Kidney (tissue), 13 donors: ENCODE measurements at regions not wholly inside any gene's neighbourhood (a gene's known extent, or its start where the extent isn't known, plus 50 kb on each side); places are given as distances from the start of the nearest gene placed in this dataset.

Experiments used
- DNase-seq, 5 donors: peaks; one replicate each; pipeline ENCODE4 v3.0.0-alpha.2; 2013 to 2020
- FAIRE-seq: peaks from 2 replicates; lab custom pipeline; 2012; peaks lifted over from hg19 to GRCh38; lab: Jason Lieb, UNC
- H3K27ac ChIP-seq, 2 donors: one replicate each; pipeline ENCODE4 v1.7.0; 2013; ENCODE audit warnings: low read depth in 2 of 2, low read length in 2 of 2, inconsistent platforms in 1 of 2
- H3K27me3 ChIP-seq: one replicate; pipeline ENCODE4 v1.7.1; 2013; ENCODE audit warnings: low read length, inconsistent platforms; ENCODE audit not compliant: control insufficient read depth, insufficient read depth
- H3K36me3 ChIP-seq, 3 donors: one replicate each; pipeline versions ENCODE4 v1.7.0 to v1.7.1; 2013; ENCODE audit warnings: low read length in 3 of 3, control low read depth in 1 of 3, inconsistent platforms in 1 of 3; ENCODE audit not compliant: insufficient read depth in 3 of 3, control insufficient read depth in 2 of 3
- H3K4me1 ChIP-seq, 3 donors: one replicate each; pipeline versions ENCODE4 v1.7.0 to v1.7.1; 2013; ENCODE audit warnings: low read length in 3 of 3, inconsistent platforms in 1 of 3, low read depth in 1 of 3; ENCODE audit not compliant: control insufficient read depth in 2 of 3, insufficient read depth in 2 of 3
- H3K4me3 ChIP-seq, 3 donors: one replicate each; pipeline versions ENCODE4 v1.7.0 to v1.8.1; 2013; ENCODE audit warnings: low read length in 3 of 3, control low read depth in 1 of 3, inconsistent platforms in 1 of 3
- H3K9ac ChIP-seq, 3 donors: one replicate each; pipeline versions ENCODE4 v1.7.0 to v1.7.1; 2013; ENCODE audit warnings: low read length in 3 of 3, control low read depth in 1 of 3, inconsistent platforms in 1 of 3
- H3K9me3 ChIP-seq, 3 donors: one replicate each; pipeline versions ENCODE4 v1.7.0 to v1.7.1; 2013; ENCODE audit warnings: low read length in 3 of 3, control low read depth in 1 of 3, inconsistent platforms in 1 of 3; ENCODE audit not compliant: control insufficient read depth in 2 of 3, insufficient read depth in 1 of 3
- CTCF ChIP-seq: IDR thresholded peaks from 3 replicates; pipeline ENCODE4 v1.5.1; 2012; ENCODE audit warnings: mild to moderate bottlenecking, moderate library complexity, borderline replicate concordance; ENCODE audit not compliant: insufficient read depth; ENCODE audit errors: extremely low read depth
- intact Hi-C: fragments of 100-400 bp; cut with DNase I; formaldehyde crosslinking; loops from one replicate; pipeline ENCODE4 v1.11.1; 2022
- donor health status: control.
- donor health status: control.
- donor health status: control.
- donor health status: control.
- donor health status: control.
- donor health status: DM: yes; HTN: yes; CAD: no.
- donor health status: Normal renal cell carcinoma (clear cell type).

GRCh38 chr9:129400971-129401622 is 219.8 kb downstream of the C9orf50 start:
- TF ChIP-seq CTCF = no peak
- FAIRE-seq = no peak

GRCh38 chr9:129400001-129400970 is 220.6 kb downstream of the C9orf50 start:
- intact Hi-C loops = no loop called here
- no peak overlapping the region for H3K27ac ChIP-seq
- H3K36me3 ChIP-seq = no peaks in the 10 kb centered on the region
- H3K4me3 ChIP-seq = no peak overlapping the region
- no peaks in the 10 kb centered on the region for H3K9me3 ChIP-seq
- no peak for TF ChIP-seq CTCF
- H3K9ac ChIP-seq = no peak overlapping the region
- H3K4me1 ChIP-seq = peaks cover 0 to 18% (median 5%) of the 10 kb centered on the region in 3 donors
- no peaks in the 10 kb centered on the region for H3K27me3 ChIP-seq
- DNase-seq (peak in 2 of 5 donors; percentile 55 to 76), FAIRE-seq (no peak)

More at GRCh38 chr9:129400971-129401622, 219.8 kb downstream of the C9orf50 start:
- Histone ChIP-seq H3K27ac (peak overlapping the region in 1 of 2 donors; percentile 60), H3K27me3 (no peaks in the 10 kb centered on the region), H3K4me1 (peaks cover 0 to 25% (median 5%) of the 10 kb centered on the region in 3 donors), H3K36me3 (no peaks in the 10 kb centered on the region), H3K9me3 (no peaks in the 10 kb centered on the region), H3K4me3 (no peak overlapping the region), H3K9ac (no peak overlapping the region)
- peak in 1 of 5 donors; percentile 57 for DNase-seq
- intact Hi-C loops = no loop called here

- intact Hi-C loops = no loop called here
- H3K27me3 ChIP-seq = no peaks in the 10 kb centered on the region
- no peak overlapping the region for H3K27ac ChIP-seq
- H3K9ac ChIP-seq = no peak overlapping the region
- H3K4me3 ChIP-seq = no peak overlapping the region
- no peak for TF ChIP-seq CTCF
- H3K36me3 ChIP-seq = no peaks in the 10 kb centered on the region
- no peaks in the 10 kb centered on the region for H3K9me3 ChIP-seq
- FAIRE-seq = no peak
- peaks cover 0 to 17% (median 5%) of the 10 kb centered on the region in 3 donors for H3K4me1 ChIP-seq
- DNase-seq = no peak
Observed at GRCh38 chr9:129399634-129399990, 221.3 kb downstream of the C9orf50 start.
